SH-SY5Y (cell line): ENCODE measurements at regions not wholly inside any gene's neighbourhood (a gene's known extent, or its start where the extent isn't known, plus 50 kb on each side); places are given as distances from the start of the nearest gene placed in this dataset.

Source experiments
- GATA2 ChIP-seq: IDR thresholded peaks from 2 replicates; pipeline ENCODE4 v1.6.1; 2011; ENCODE audit warnings: mild to moderate bottlenecking, low read depth, low read length
- GATA3 ChIP-seq: IDR thresholded peaks from 2 replicates; pipeline ENCODE4 v1.6.1; 2011; ENCODE audit warnings: low read depth, mild to moderate bottlenecking, low read length, moderate library complexity

- no peak for TF ChIP-seq GATA2
- TF ChIP-seq GATA3 = no peak
Observed at GRCh38 chr1:62993844-62994243, 209.9 kb downstream of the ATG4C start.
